ENCODE measurements at regions not wholly inside any gene's neighbourhood (a gene's known extent, or its start where the extent isn't known, plus 50 kb on each side); places are given as distances from the start of the nearest gene placed in this dataset.
"Not testable (repeated sequence)": the region's sequence is repeated elsewhere in the genome, so short reads cannot be mapped to it uniquely, and the experiment has no call there.

GRCh38 chr2:91525587-91525986 lies 2834.1 kb downstream of the RPIA start:
- DNase-seq, result not testable (repeated sequence)

GRCh38 chr2:91526083-91526482 lies 2834.6 kb downstream of the RPIA start:
- not testable (repeated sequence) for DNase-seq

- not testable (repeated sequence) for DNase-seq
Measured at GRCh38 chr2:91527056-91527455, 2835.6 kb downstream of the RPIA start.

- DNase-seq, result not testable (repeated sequence)
Measured at GRCh38 chr2:91527491-91528031, 2836.1 kb downstream of the RPIA start.

GRCh38 chr2:91528361-91528760 lies 2836.9 kb downstream of the RPIA start:
- not testable (repeated sequence) for DNase-seq

GRCh38 chr2:91536109-91536508 lies 2844.6 kb downstream of the RPIA start:
- DNase-seq, result not testable (repeated sequence)

GRCh38 chr2:91536549-91537263 lies 2845.2 kb downstream of the RPIA start:
- DNase-seq, result not testable (repeated sequence)

- not testable (repeated sequence) for DNase-seq
Measured at GRCh38 chr2:91549316-91549715, 2857.8 kb downstream of the RPIA start.

GRCh38 chr2:91558234-91558633 lies 2866.8 kb downstream of the RPIA start:
- DNase-seq, result not testable (repeated sequence)

GRCh38 chr2:91559269-91559668 lies 2867.8 kb downstream of the RPIA start:
- DNase-seq, result not testable (repeated sequence)

- not testable (repeated sequence) for DNase-seq
Measured at GRCh38 chr2:91559886-91560614, 2868.6 kb downstream of the RPIA start.

GRCh38 chr2:91562184-91562583 lies 2870.7 kb downstream of the RPIA start:
- not testable (repeated sequence) for DNase-seq

GRCh38 chr2:91564700-91565099 lies 2873.2 kb downstream of the RPIA start:
- not testable (repeated sequence) for DNase-seq

- DNase-seq, result not testable (repeated sequence)
Measured at GRCh38 chr2:91565689-91566430, 2874.4 kb downstream of the RPIA start.

- not testable (repeated sequence) for DNase-seq
Measured at GRCh38 chr2:91566611-91567010, 2875.1 kb downstream of the RPIA start.

GRCh38 chr2:91567546-91568335 lies 2876.3 kb downstream of the RPIA start:
- not testable (repeated sequence) for DNase-seq

GRCh38 chr2:91568391-91569338 lies 2877.2 kb downstream of the RPIA start:
- not testable (repeated sequence) for DNase-seq

GRCh38 chr2:91571239-91571923 lies 2879.9 kb downstream of the RPIA start:
- DNase-seq, result not testable (repeated sequence)

GRCh38 chr2:91573018-91573417 lies 2881.5 kb downstream of the RPIA start:
- not testable (repeated sequence) for DNase-seq

- not testable (repeated sequence) for DNase-seq
Measured at GRCh38 chr2:91573755-91574154, 2882.3 kb downstream of the RPIA start.

Measured in CD4-positive, alpha-beta T cell treated with Interleukin-10 for 1 hour (primary cell).